Adrenal gland (tissue), 9 donors: ENCODE measurements at regions not wholly inside any gene's neighbourhood (a gene's known extent, or its start where the extent isn't known, plus 50 kb on each side); places are given as distances from the start of the nearest gene placed in this dataset.

Experiments
- DNase-seq, 7 donors: peaks; one replicate each; pipeline ENCODE4 v3.0.0-alpha.2; 2019 to 2020
- H3K27ac ChIP-seq, 5 donors: fragments of 200-600 bp; sonication (generic) in 4 of 5; 1 replicate in 3 of 5; 2 replicates in 2 of 5; pipeline versions ENCODE4 v1.5.1 to v1.8.0; 2016 to 2020; ENCODE audit warnings: mild to moderate bottlenecking in 1 of 5
- H3K27me3 ChIP-seq: fragments of 200-600 bp; 2 replicates; pipeline ENCODE4 v1.8.0; 2021
- H3K36me3 ChIP-seq, 2 donors: fragments of 200-600 bp; replicated peaks in 1 of 2; 1 replicate in 1 of 2; 2 replicates in 1 of 2; pipeline versions ENCODE4 v1.5.1 to v1.8.0; 2018 to 2022
- H3K4me1 ChIP-seq, 2 donors: fragments of 200-600 bp; replicated peaks in 1 of 2; 1 replicate in 1 of 2; 2 replicates in 1 of 2; pipeline versions ENCODE4 v1.5.1 to v1.8.0; 2018 to 2021
- H3K4me3 ChIP-seq, 4 donors: fragments of 200-600 bp; sonication (generic) in 3 of 4; one replicate each; pipeline ENCODE4 v1.5.1; 2016 to 2018
- H3K9me3 ChIP-seq, 3 donors: fragments of 200-600 bp; sonication (generic) in 1 of 3; replicated peaks in 1 of 3; 1 replicate in 2 of 3; 2 replicates in 1 of 3; pipeline versions ENCODE4 v1.5.1 to v1.8.0; 2016 to 2021
- CTCF ChIP-seq, 6 experiments: fragments of 450-650 bp in 4 of 6; fragments of 200-600 bp in 2 of 6; sonication (generic) in 1 of 6; IDR thresholded peaks; 1 replicate in 5 of 6; 2 replicates in 1 of 6; pipeline versions ENCODE4 v1.5.1 to v1.8.0; 2016 to 2021; ENCODE audit warnings: antibody characterized with exemption in 6 of 6, mild to moderate bottlenecking in 2 of 6, moderate library complexity in 1 of 6
- POLR2A ChIP-seq, 2 donors: fragments of 450-650 bp; IDR thresholded peaks; one replicate each; pipeline ENCODE4 v1.6.1; 2017; ENCODE audit warnings: antibody characterized with exemption in 2 of 2, mild to moderate bottlenecking in 2 of 2, moderate library complexity in 1 of 2
- whole genome bisulfite sequencing, 4 donors: extraction: QIAGEN DNeasy Blood & Tissue Kit in 2 of 4; methylation state at CpG; one replicate each; pipeline versions ENCODE4 v1.1.5 to v1.1.7; 2013 to 2017; 5-methylcytosine and 5-hydroxymethylcytosine counted together
- intact Hi-C, 2 donors: fragments of 100-400 bp; cut with DNase I; formaldehyde crosslinking; loops; one replicate each; pipeline versions ENCODE4 v1.14.1 to v1.15.0; 2022 to 2023
- donor health status: healthy with polysubstance abuse.
- donor health status: Bipolar disorder and iron deficiency.
- donor health status: DM: yes; HTN: yes; CAD: no.
- donor health status: DM: no; HTN: no; CAD: no.
- donor health status: DM: no; HTN: no; CAD: no.

- no peak for DNase-seq
- H3K27me3 ChIP-seq: no peaks in the 10 kb centered on the region
- H3K4me1 ChIP-seq: no peaks in the 10 kb centered on the region
- intact Hi-C loops: no loop called here
- H3K36me3 ChIP-seq: no peaks in the 10 kb centered on the region
- no peak overlapping the region for H3K27ac ChIP-seq
- no peaks in the 10 kb centered on the region for H3K9me3 ChIP-seq
- H3K4me3 ChIP-seq: no peak overlapping the region
- WGBS, 4 donors: 69 to 73% (median 70%) methylated on average over 11 of the region's 11 CpGs
- TF ChIP-seq CTCF (IDR thresholded peaks at IDR 0.05) (no peak), POLR2A (IDR thresholded peaks at IDR 0.05) (no peak)
These were observed 727.2 kb upstream of the RBFOX1 start for GRCh38 chr16:6605490-6605889.

- Histone ChIP-seq H3K9me3 (no peaks in the 10 kb centered on the region), H3K27me3 (no peaks in the 10 kb centered on the region), H3K4me3 (no peak overlapping the region), H3K36me3 (no peaks in the 10 kb centered on the region), H3K4me1 (no peaks in the 10 kb centered on the region), H3K27ac (no peak overlapping the region)
- no peak for DNase-seq
- TF ChIP-seq POLR2A (IDR thresholded peaks at IDR 0.05): no peak
- TF ChIP-seq CTCF (IDR thresholded peaks at IDR 0.05): no peak
- intact Hi-C loops: no loop called here
- WGBS, 4 donors: 65 to 79% (median 72%) methylated on average over 4 of the region's 4 CpGs
These were observed 728.8 kb upstream of the RBFOX1 start for GRCh38 chr16:6603780-6604325.

- H3K36me3 ChIP-seq: no peaks in the 10 kb centered on the region
- H3K4me3 ChIP-seq: no peak overlapping the region
- no peaks in the 10 kb centered on the region for H3K4me1 ChIP-seq
- TF ChIP-seq POLR2A (IDR thresholded peaks at IDR 0.05) (no peak), CTCF (IDR thresholded peaks at IDR 0.05) (no peak)
- no peak for DNase-seq
- H3K9me3 ChIP-seq: no peaks in the 10 kb centered on the region
- no peaks in the 10 kb centered on the region for H3K27me3 ChIP-seq
- no peak overlapping the region for H3K27ac ChIP-seq
- WGBS, 4 donors: 83 to 100% (median 92%) methylated on average over 1 of the region's 1 CpG
- intact Hi-C loops: no loop called here
These were observed 730.2 kb upstream of the RBFOX1 start for GRCh38 chr16:6602405-6602804.

GRCh38 chr16:6600167-6600566 lies 732.5 kb upstream of the RBFOX1 start:
- intact Hi-C loops: no loop called here
- WGBS, 4 donors: 20 to 30% (median 27%) methylated on average over 6 of the region's 6 CpGs
- Histone ChIP-seq H3K36me3 (no peaks in the 10 kb centered on the region), H3K4me3 (no peak overlapping the region), H3K27me3 (no peaks in the 10 kb centered on the region), H3K27ac (no peak overlapping the region), H3K9me3 (no peaks in the 10 kb centered on the region), H3K4me1 (no peaks in the 10 kb centered on the region)
- TF ChIP-seq CTCF (IDR thresholded peaks at IDR 0.05) (no peak), POLR2A (IDR thresholded peaks at IDR 0.05) (no peak)
- no peak for DNase-seq
